Activated naive CD4-positive, alpha-beta T cell treated with anti-CD3 and anti-CD28 coated beads, Interleukin-2, amount 10 ng/mL, durations not matched to agents 7 days and 5 days (primary cell): ENCODE measurements at regions not wholly inside any gene's neighbourhood (a gene's known extent, or its start where the extent isn't known, plus 50 kb on each side); places are given as distances from the start of the nearest gene placed in this dataset.
"Not testable (repeated sequence)": the region's sequence is repeated elsewhere in the genome, so short reads cannot be mapped to it uniquely, and the experiment has no call there.

Source experiments
- CTCF ChIA-PET: fragments of 350-600 bp; sonication (Branson Sonifier 250); formaldehyde crosslinking; loops from one replicate; lab custom pipeline; 2021; ENCODE audit warnings: antibody characterized with exemption; lab: Charles Lee
- DNase-seq: peaks from one replicate; pipeline ENCODE4 v3.0.0-alpha.2; 2020
- H3K27ac Mint-ChIP-seq: one replicate; pipeline ENCODE4 v1.8.0; 2021; ENCODE audit warnings: mild to moderate bottlenecking, moderate library complexity, mixed read lengths
- H3K27me3 Mint-ChIP-seq: one replicate; pipeline ENCODE4 v1.8.0; 2021; ENCODE audit warnings: mild to moderate bottlenecking, mixed read lengths
- H3K36me3 Mint-ChIP-seq: one replicate; pipeline ENCODE4 v1.8.0; 2021; ENCODE audit warnings: mixed read lengths
- H3K4me1 Mint-ChIP-seq: one replicate; pipeline ENCODE4 v1.8.0; 2021; ENCODE audit warnings: mixed read lengths
- H3K4me3 Mint-ChIP-seq: one replicate; pipeline ENCODE4 v1.8.0; 2021; ENCODE audit warnings: mild to moderate bottlenecking, moderate library complexity, mixed read lengths
- H3K9me3 Mint-ChIP-seq: one replicate; pipeline ENCODE4 v1.8.0; 2021; ENCODE audit warnings: mixed read lengths

DNA sequence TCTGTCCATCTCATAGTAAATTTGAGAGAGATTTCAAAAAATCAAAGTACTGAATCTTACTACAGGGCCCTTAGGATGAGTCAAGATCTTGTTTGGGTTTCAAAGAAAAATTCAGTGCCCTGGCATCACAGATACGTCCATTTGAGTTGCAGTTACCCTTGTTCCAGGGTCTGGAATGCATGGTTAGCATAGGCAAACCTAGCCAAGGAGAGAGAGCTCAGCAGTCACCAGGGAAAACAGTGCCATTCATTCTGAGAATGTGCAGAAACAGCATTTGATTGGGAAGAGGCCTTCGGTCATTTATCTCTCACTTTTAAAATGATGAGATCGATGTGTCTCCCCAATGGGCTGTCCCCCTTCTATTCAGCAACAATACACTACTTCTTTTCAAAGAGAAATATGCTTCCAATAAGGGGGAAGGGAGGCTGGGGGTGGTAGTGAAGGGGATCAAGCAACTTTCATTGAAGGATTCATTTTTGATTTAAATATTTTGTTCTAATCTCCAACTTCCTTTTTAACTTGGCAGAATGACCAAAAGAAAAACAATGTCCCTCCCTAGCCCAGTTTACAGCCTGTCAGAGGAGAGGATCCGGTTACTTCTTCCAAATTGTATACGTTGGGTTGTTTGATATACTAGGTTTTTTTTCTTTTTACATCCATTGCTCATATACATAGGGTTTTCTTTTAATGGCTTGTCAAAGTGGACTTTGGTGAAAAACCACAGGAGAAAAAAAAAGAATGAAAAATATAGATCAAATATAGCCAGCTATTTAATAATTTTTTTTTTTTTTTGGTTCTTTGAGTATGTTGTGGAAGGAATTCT is 491.1 kb downstream of the CCDC171 start:
- DNase-seq, result no peak
- Mint-ChIP-seq H3K27ac (no peak overlapping the region), H3K27me3 (no peaks in the 10 kb centered on the region), H3K36me3 (no peaks in the 10 kb centered on the region), H3K4me1 (no peaks in the 10 kb centered on the region), H3K4me3 (no peak overlapping the region), H3K9me3 (no peaks in the 10 kb centered on the region)
- CTCF ChIA-PET, result interaction anchor here (1.0 kb wide), 1 partner anchor 28 kb away, joined by 3 read pairs; no protein-coding TSS in a partner anchor

- DNase-seq, result no peak
- CTCF ChIA-PET, result no interaction called here
- Mint-ChIP-seq H3K4me3 (no peak overlapping the region), H3K4me1 (no peaks in the 10 kb centered on the region), H3K9me3 (no peaks in the 10 kb centered on the region), H3K27ac (no peak overlapping the region), H3K36me3 (no peaks in the 10 kb centered on the region), H3K27me3 (no peaks in the 10 kb centered on the region)
These were observed 491.7 kb downstream of the CCDC171 start for GRCh38 chr9:16044579-16044881.

- no peaks in the 10 kb centered on the region for H3K4me1 Mint-ChIP-seq
- no peak for DNase-seq
- no peaks in the 10 kb centered on the region for H3K27me3 Mint-ChIP-seq
- CTCF ChIA-PET, result no interaction called here
- no peak overlapping the region for H3K4me3 Mint-ChIP-seq
- H3K36me3 Mint-ChIP-seq, result no peaks in the 10 kb centered on the region
- no peaks in the 10 kb centered on the region for H3K9me3 Mint-ChIP-seq
- H3K27ac Mint-ChIP-seq, result no peak overlapping the region
These were observed 492.9 kb downstream of the CCDC171 start for GRCh38 chr9:16045651-16046280.

DNA sequence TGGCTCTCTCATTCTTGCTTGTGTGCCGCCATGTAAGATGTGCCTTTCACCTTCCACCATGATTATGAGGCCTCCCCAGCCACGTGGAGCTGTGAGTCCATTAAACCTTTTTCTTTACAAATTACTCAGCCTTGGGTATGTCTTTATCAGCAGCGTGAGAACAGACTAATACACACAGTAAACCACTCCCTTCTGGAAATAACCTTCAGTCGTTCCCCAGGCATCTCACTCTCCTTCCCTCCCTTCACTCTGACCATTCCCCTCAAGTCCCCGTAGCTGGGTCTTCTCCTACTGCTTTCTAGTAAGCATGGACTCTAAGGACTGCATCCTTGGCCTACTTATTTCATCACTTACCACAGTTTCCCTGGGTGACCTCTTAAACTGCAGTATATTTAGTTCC is 493.9 kb downstream of the CCDC171 start:
- Mint-ChIP-seq H3K4me3 (no peak overlapping the region), H3K9me3 (no peaks in the 10 kb centered on the region)
- CTCF ChIA-PET, result no interaction called here

DNA sequence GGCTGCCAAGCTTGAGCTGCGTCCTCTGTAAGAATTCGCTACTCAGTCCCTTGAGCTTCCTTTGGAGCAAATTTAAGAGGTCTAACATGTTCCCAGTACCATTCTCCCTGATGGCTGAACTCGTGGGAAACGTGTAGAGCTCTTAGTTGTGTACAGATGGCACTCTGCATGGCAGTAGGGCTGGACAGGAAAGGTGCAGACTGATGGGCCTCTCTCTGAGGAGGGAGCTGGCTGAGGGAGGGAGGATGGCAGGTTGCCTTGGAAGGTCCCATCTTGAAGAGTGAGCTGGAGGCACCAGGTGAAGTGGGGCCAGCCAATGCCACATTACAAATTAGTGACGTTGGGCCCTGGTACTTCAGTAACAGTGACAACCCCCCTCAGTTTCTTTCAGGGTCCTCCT is 495.3 kb downstream of the CCDC171 start:
- no peak overlapping the region for H3K27ac Mint-ChIP-seq
- no peaks in the 10 kb centered on the region for H3K4me1 Mint-ChIP-seq

More for the DNA sequence above, 493.9 kb downstream of the CCDC171 start:
- Mint-ChIP-seq H3K27ac (no peak overlapping the region), H3K4me1 (no peaks in the 10 kb centered on the region), H3K36me3 (no peaks in the 10 kb centered on the region), H3K27me3 (no peaks in the 10 kb centered on the region)
- no peak for DNase-seq

DNA sequence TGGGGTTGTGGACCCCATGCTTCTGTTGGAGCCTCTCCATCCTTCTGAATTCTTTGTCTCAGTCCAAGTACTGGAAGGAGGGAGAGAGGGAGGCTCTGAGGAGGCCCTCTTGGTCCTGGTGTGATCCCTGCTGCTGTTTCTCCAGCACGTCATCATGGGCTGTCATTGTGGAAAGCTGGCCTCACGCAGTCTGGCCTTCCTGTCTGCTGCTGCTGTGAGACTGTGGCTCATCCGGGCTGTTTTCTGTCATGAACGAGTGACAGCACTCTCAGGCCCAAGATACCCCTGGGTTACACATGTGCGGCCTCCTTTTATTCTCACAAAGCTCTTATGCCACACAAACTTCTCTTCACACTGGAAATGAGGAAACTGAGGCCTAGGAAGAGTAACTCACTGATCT is 499.3 kb downstream of the CCDC171 start:
- no peaks in the 10 kb centered on the region for H3K27me3 Mint-ChIP-seq
- CTCF ChIA-PET, result no interaction called here
- no peaks in the 10 kb centered on the region for H3K4me1 Mint-ChIP-seq
- H3K4me3 Mint-ChIP-seq, result no peak overlapping the region
- H3K27ac Mint-ChIP-seq, result no peak overlapping the region
- H3K9me3 Mint-ChIP-seq, result peaks cover 2% of the 10 kb centered on the region
- H3K36me3 Mint-ChIP-seq, result no peaks in the 10 kb centered on the region
- no peak for DNase-seq

More for the DNA sequence above, 495.3 kb downstream of the CCDC171 start:
- CTCF ChIA-PET, result no interaction called here
- peaks cover 2% of the 10 kb centered on the region for H3K9me3 Mint-ChIP-seq
- DNase-seq, result no peak
- H3K36me3 Mint-ChIP-seq, result no peaks in the 10 kb centered on the region
- H3K4me3 Mint-ChIP-seq, result no peak overlapping the region
- H3K27me3 Mint-ChIP-seq, result no peaks in the 10 kb centered on the region

GRCh38 chr9:16052757-16053530 is 500.1 kb downstream of the CCDC171 start:
- H3K27me3 Mint-ChIP-seq, result no peaks in the 10 kb centered on the region
- H3K36me3 Mint-ChIP-seq, result no peaks in the 10 kb centered on the region
- CTCF ChIA-PET, result no interaction called here
- no peak overlapping the region for H3K4me3 Mint-ChIP-seq
- DNase-seq, result no peak
- H3K27ac Mint-ChIP-seq, result no peak overlapping the region
- H3K4me1 Mint-ChIP-seq, result peaks cover 3% of the 10 kb centered on the region
- peaks cover 2% of the 10 kb centered on the region for H3K9me3 Mint-ChIP-seq

- Mint-ChIP-seq H3K27ac (no peak overlapping the region), H3K4me3 (no peak overlapping the region), H3K27me3 (no peaks in the 10 kb centered on the region), H3K36me3 (no peaks in the 10 kb centered on the region), H3K9me3 (peaks cover 4% of the 10 kb centered on the region), H3K4me1 (peaks cover 9% of the 10 kb centered on the region)
- no peak for DNase-seq
- CTCF ChIA-PET, result no interaction called here
These were observed 504.7 kb downstream of the CCDC171 start for GRCh38 chr9:16057541-16057940.

DNA sequence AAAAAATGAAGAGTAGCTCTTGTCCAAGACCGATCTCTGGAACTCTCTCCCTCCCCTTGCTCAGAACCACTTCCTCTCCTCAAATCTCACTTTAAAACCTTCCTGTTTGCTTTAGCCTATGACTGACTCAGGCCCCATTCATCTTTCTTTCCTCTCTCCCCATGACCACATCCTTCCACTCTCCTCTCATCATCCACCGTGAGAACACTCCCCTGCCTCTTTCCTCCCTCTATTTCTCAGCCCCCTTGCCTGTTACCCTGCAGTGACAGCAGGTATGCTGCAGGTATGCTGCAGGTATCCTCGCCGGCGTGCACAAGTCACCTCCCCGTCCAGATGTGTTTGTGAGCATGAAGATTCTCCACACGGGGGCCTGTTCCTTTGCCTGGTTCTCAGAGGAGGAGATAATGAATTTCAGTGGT is 505.3 kb downstream of the CCDC171 start:
- no peak overlapping the region for H3K27ac Mint-ChIP-seq
- no peaks in the 10 kb centered on the region for H3K27me3 Mint-ChIP-seq
- no peak overlapping the region for H3K4me3 Mint-ChIP-seq
- peaks cover 2% of the 10 kb centered on the region for H3K9me3 Mint-ChIP-seq
- DNase-seq, result no peak
- CTCF ChIA-PET, result no interaction called here
- no peaks in the 10 kb centered on the region for H3K36me3 Mint-ChIP-seq
- H3K4me1 Mint-ChIP-seq, result peaks cover 9% of the 10 kb centered on the region

DNA sequence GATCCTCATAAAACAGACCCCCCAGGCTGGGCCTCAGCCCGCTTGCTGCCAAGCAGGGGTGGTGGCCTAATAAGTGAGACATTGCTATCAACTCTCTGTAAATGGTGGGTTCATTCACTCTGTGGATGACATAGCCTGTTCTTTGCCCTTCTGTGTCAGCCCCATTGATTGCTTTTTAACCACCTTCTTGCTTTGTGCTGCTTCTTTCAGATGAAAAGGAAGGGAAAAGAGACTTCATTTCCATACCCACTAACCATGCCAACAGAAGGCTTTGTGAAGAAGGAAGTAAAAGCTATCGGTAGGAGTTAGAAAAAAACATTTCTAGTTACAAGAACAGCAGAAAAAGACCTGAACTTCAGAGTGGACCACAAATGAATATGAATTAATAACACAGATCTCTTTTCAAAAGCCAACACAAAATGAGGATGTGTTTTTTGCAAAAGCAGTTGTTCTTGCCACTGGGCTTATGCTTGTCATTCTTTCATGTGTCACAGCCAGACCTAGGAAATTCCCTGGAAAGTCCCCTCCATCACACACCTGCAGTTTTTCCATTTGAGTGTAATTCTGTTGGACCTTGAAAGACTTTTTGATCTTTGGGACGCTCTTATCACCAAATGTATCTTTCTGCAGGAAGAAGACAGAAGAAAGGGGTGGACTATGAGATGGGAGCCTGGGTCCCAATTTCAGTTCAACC is 507.7 kb downstream of the CCDC171 start:
- no peak overlapping the region for H3K4me3 Mint-ChIP-seq
- peaks cover 9% of the 10 kb centered on the region for H3K4me1 Mint-ChIP-seq
- no peak for DNase-seq
- H3K36me3 Mint-ChIP-seq, result no peaks in the 10 kb centered on the region
- H3K9me3 Mint-ChIP-seq, result peaks cover 2% of the 10 kb centered on the region
- no peak overlapping the region for H3K27ac Mint-ChIP-seq
- CTCF ChIA-PET, result no interaction called here
- no peaks in the 10 kb centered on the region for H3K27me3 Mint-ChIP-seq

DNA sequence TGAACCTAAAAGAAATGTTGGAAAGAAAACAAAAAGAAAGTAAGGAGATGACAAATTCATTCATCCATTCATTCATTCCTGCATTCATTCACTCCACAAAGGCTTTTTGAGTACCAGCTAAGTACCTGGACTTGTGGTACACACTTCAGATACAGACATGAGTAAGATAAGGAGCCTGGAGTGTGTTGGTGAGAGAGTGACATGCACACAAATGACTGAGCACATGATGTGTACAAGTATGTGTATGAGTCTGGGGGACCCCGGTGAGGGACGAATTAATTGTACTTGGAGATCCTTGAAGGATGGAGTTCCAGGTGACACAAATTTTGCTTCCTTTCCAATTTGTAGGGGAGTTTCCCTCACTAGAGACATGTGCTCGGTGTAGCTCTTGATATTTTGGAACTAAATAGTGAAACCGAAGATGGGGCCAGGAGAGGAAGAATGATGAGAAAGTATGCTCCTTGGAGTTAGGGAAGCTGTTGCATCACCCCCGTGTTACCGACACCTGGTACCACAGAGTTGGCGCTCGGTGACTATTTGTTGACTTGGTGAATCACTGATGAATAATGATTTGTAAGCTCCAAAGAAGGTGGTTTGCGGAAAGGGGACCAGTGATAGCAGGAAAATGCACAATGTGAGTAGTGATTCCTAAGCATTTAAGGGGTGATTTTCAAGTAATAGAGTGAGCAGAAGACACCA is 509.8 kb downstream of the CCDC171 start:
- Mint-ChIP-seq H3K27ac (no peak overlapping the region), H3K9me3 (peaks cover 2% of the 10 kb centered on the region), H3K36me3 (no peaks in the 10 kb centered on the region), H3K4me1 (peaks cover 7% of the 10 kb centered on the region), H3K27me3 (no peaks in the 10 kb centered on the region), H3K4me3 (no peak overlapping the region)
- CTCF ChIA-PET, result no interaction called here
- DNase-seq, result no peak

DNA sequence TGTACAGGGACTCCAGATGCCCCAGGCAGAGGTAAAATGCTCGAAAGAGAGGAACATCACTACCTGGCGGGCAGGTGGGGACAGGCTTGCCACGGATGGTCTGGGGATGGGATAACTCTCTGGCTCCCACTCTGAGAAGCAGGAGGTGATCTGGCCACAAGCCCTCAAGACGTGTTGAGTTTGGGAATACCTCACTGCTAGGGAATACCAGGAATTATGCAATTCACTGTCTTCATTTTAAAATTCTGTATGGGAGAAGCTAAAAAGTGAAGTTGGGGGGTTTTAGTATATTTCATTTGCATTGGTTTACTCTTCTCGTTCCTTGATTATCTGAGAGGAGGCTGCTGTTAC is 510.4 kb downstream of the CCDC171 start:
- Mint-ChIP-seq H3K9me3 (peaks cover 2% of the 10 kb centered on the region), H3K36me3 (no peaks in the 10 kb centered on the region), H3K4me3 (no peak overlapping the region), H3K27ac (no peak overlapping the region), H3K4me1 (peaks cover 4% of the 10 kb centered on the region), H3K27me3 (no peaks in the 10 kb centered on the region)
- CTCF ChIA-PET, result no interaction called here
- no peak for DNase-seq

DNA sequence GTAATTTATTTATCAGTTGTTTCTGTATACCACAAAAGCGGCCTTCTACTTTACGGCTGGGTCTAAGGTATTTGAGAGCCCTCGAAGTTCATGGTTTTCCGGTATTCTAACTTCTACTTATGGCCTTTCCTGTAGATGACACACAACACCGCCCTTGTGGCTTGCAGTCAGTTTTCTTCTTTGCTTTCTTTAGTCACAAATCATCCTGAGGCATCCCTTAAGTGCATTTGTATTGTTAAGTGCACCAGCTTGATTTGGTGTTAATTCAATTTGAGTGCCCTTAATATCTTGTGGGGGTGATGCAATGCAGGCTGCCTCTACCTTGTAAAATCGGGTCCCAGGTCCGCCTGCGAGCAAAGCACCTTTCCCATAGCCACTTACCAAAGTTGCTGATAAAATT is 511.9 kb downstream of the CCDC171 start:
- H3K4me3 Mint-ChIP-seq, result no peak overlapping the region
- no peak overlapping the region for H3K27ac Mint-ChIP-seq
- CTCF ChIA-PET, result no interaction called here
- H3K27me3 Mint-ChIP-seq, result no peaks in the 10 kb centered on the region
- H3K36me3 Mint-ChIP-seq, result no peaks in the 10 kb centered on the region
- H3K9me3 Mint-ChIP-seq, result peaks cover 6% of the 10 kb centered on the region
- H3K4me1 Mint-ChIP-seq, result no peaks in the 10 kb centered on the region
- no peak for DNase-seq

DNA sequence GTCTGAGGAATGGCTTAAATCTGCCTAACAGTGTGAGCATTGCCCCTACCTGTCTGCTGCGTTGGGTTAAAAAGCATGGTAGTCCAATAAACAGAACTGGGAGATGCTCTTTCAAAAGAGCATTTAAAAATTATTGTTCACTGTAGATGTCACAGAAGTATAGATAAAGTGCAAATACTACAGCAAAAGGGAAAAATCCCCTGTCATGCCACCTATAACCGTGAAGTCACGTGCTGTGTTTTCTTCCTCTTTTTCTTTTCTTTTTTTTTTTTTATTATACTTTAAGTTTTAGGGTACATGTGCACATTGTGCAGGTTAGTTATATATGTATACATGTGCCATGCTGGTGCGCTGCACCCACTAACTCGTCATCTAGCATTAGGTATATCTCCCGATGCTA is 513.4 kb downstream of the CCDC171 start:
- not testable (repeated sequence) for DNase-seq, H3K9me3 Mint-ChIP-seq, H3K27me3 Mint-ChIP-seq, H3K36me3 Mint-ChIP-seq, H3K4me1 Mint-ChIP-seq, H3K27ac Mint-ChIP-seq, H3K4me3 Mint-ChIP-seq
- CTCF ChIA-PET, result interaction anchor here (0.7 kb wide), 1 partner anchor 299 kb away, joined by 3 read pairs; no protein-coding TSS in a partner anchor
